ENCODE measurements at regions not wholly inside any gene's neighbourhood (a gene's known extent, or its start where the extent isn't known, plus 50 kb on each side); places are given as distances from the start of the nearest gene placed in this dataset.
"Not testable (repeated sequence)": the region's sequence is repeated elsewhere in the genome, so short reads cannot be mapped to it uniquely, and the experiment has no call there.

DNA sequence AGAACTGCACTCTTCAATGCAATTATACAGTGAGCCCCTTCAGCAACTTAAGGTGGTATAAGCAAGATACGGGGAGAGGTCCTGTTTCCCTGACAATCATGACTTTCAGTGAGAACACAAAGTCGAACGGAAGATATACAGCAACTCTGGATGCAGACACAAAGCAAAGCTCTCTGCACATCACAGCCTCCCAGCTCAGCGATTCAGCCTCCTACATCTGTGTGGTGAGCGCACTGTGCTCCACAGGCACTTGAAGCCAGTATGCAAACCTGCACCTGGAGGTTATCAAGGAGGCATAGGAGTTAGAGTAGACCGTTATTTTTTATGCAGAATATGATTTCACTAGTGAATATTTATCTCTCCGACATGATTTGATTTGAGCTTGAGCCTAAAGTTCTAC lies 152.2 kb upstream of the OR4E1 start:
- Histone ChIP-seq H3K27ac (ENCODE audit: low read depth, low read length) (no peak overlapping the region), H3K9me3 (ENCODE audit: low read length) (no peaks in the 10 kb centered on the region), H3K4me1 (ENCODE audit: insufficient read depth, low read length) (no peaks in the 10 kb centered on the region), H3K9ac (ENCODE audit: low read length) (no peak overlapping the region), H3K27me3 (ENCODE audit: control insufficient read depth in 1 of 2, insufficient read depth in 2 of 2, low read length in 2 of 2) (no peaks in the 10 kb centered on the region), H3K4me3 (ENCODE audit: low read depth in 1 of 2, low read length in 2 of 2) (no peak overlapping the region), H3K36me3 (ENCODE audit: insufficient read depth, low read length) (no peaks in the 10 kb centered on the region)

DNA sequence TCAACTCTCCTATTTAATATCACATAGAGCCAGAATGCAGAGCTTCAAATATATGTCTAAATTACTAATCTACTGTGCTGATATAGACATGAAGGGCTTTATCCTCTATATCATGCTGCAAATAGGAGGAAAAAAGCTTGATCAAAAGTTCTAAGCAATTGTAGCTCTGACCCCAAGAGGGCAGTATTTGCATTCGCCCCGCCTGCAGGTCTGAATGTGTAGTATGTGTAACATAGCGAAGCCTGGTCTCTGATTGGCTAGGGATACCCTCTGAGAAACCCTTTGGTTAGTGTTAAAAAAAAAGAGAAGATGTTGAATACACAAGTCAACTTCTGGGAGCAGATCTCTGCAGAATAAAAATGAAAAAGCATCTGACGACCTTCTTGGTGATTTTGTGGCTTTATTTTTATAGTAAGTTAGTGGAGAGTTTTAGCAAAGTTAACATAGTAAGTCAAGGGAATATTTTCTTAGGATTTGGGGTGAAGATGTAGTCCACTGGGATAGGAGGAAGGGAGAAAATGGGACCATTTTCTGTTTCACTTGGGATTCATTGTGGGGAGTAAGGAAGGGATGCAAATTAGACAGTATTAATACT lies 151.6 kb upstream of the OR4E1 start:
- no peaks in the 10 kb centered on the region for H3K36me3 ChIP-seq (ENCODE audit: insufficient read depth, low read length)
- H3K4me1 ChIP-seq (ENCODE audit: insufficient read depth, low read length) = no peaks in the 10 kb centered on the region
- H3K9ac ChIP-seq (ENCODE audit: low read length) = no peak overlapping the region
- no peaks in the 10 kb centered on the region for H3K9me3 ChIP-seq (ENCODE audit: low read length)
- no peak overlapping the region for H3K27ac ChIP-seq (ENCODE audit: low read depth, low read length)
- no peaks in the 10 kb centered on the region for H3K27me3 ChIP-seq (ENCODE audit: control insufficient read depth in 1 of 2, insufficient read depth in 2 of 2, low read length in 2 of 2)
- H3K4me3 ChIP-seq (ENCODE audit: low read depth in 1 of 2, low read length in 2 of 2) = no peak overlapping the region

GRCh38 chr14:21822109-21822508 lies 148.5 kb upstream of the OR4E1 start:
- H3K27me3 ChIP-seq (ENCODE audit: control insufficient read depth in 1 of 2, insufficient read depth in 2 of 2, low read length in 2 of 2) = no peaks in the 10 kb centered on the region
- no peak overlapping the region for H3K9ac ChIP-seq (ENCODE audit: low read length)
- no peak overlapping the region for H3K4me3 ChIP-seq (ENCODE audit: low read depth in 1 of 2, low read length in 2 of 2)
- no peaks in the 10 kb centered on the region for H3K36me3 ChIP-seq (ENCODE audit: insufficient read depth, low read length)
- H3K9me3 ChIP-seq (ENCODE audit: low read length) = no peaks in the 10 kb centered on the region
- no peaks in the 10 kb centered on the region for H3K4me1 ChIP-seq (ENCODE audit: insufficient read depth, low read length)
- H3K27ac ChIP-seq (ENCODE audit: low read depth, low read length) = no peak overlapping the region

- Histone ChIP-seq H3K27ac (ENCODE audit: low read depth, low read length) (no peak overlapping the region), H3K27me3 (ENCODE audit: control insufficient read depth in 1 of 2, insufficient read depth in 2 of 2, low read length in 2 of 2) (no peaks in the 10 kb centered on the region), H3K9me3 (ENCODE audit: low read length) (no peaks in the 10 kb centered on the region), H3K9ac (ENCODE audit: low read length) (no peak overlapping the region), H3K4me1 (ENCODE audit: insufficient read depth, low read length) (no peaks in the 10 kb centered on the region), H3K36me3 (ENCODE audit: insufficient read depth, low read length) (no peaks in the 10 kb centered on the region), H3K4me3 (ENCODE audit: low read depth in 1 of 2, low read length in 2 of 2) (no peak overlapping the region)
These were observed 147.0 kb upstream of the OR4E1 start for GRCh38 chr14:21820631-21821030.

DNA sequence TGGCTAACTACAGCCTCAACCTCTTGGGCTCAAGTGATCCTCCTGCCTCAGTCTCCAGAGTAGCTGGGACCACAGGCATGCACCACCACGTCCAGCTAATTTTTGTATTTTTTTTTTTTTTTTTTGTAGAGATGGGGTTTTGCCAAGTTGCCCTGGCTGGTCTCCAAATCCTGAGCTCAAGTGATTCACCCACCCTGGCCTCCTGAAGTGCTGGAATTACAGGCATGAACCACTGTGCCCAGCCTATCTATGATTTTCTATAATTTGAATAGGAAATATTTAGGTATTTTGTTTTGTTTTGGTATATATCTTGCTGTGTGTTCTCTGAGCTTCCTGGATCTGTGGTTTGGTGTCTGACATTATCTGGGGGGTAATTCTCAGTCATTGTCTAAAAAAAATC lies 146.3 kb upstream of the OR4E1 start:
- not testable (repeated sequence) for H3K4me3 ChIP-seq (ENCODE audit: low read depth in 1 of 2, low read length in 2 of 2); H3K27me3 ChIP-seq (ENCODE audit: control insufficient read depth in 1 of 2, insufficient read depth in 2 of 2, low read length in 2 of 2); H3K4me1 ChIP-seq (ENCODE audit: insufficient read depth, low read length); H3K36me3 ChIP-seq (ENCODE audit: insufficient read depth, low read length); H3K9me3 ChIP-seq (ENCODE audit: low read length); H3K9ac ChIP-seq (ENCODE audit: low read length); H3K27ac ChIP-seq (ENCODE audit: low read depth, low read length)

DNA sequence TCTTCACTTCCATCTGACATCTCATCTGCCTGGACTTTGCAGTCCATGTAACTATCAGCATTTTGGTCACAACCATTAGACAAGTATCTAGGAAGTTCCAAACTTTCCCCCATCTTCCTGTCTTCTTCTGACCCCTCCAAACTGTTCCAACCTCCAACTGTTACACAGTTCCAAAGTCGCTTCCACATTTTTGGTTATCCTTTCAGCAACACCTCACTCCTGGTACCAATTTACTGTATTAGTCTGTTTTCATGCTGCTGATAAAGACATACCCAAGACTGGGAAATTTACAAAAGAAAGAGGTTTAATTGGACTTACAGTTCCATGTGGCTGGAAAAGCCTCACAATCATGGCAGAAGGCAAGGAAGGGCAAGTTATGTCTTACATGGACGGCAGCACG lies 143.4 kb upstream of the OR4E1 start:
- not testable (repeated sequence) for H3K36me3 ChIP-seq (ENCODE audit: insufficient read depth, low read length); H3K4me1 ChIP-seq (ENCODE audit: insufficient read depth, low read length); H3K9ac ChIP-seq (ENCODE audit: low read length); H3K27me3 ChIP-seq (ENCODE audit: control insufficient read depth in 1 of 2, insufficient read depth in 2 of 2, low read length in 2 of 2); H3K4me3 ChIP-seq (ENCODE audit: low read depth in 1 of 2, low read length in 2 of 2); H3K27ac ChIP-seq (ENCODE audit: low read depth, low read length); H3K9me3 ChIP-seq (ENCODE audit: low read length)

GRCh38 chr14:21807975-21808374 lies 134.4 kb upstream of the OR4E1 start:
- Histone ChIP-seq H3K4me1 (ENCODE audit: insufficient read depth, low read length) (no peaks in the 10 kb centered on the region), H3K9me3 (ENCODE audit: low read length) (no peaks in the 10 kb centered on the region), H3K36me3 (ENCODE audit: insufficient read depth, low read length) (no peaks in the 10 kb centered on the region), H3K27ac (ENCODE audit: low read depth, low read length) (no peak overlapping the region), H3K9ac (ENCODE audit: low read length) (no peak overlapping the region), H3K27me3 (ENCODE audit: control insufficient read depth in 1 of 2, insufficient read depth in 2 of 2, low read length in 2 of 2) (no peaks in the 10 kb centered on the region), H3K4me3 (ENCODE audit: low read depth in 1 of 2, low read length in 2 of 2) (no peak overlapping the region)

DNA sequence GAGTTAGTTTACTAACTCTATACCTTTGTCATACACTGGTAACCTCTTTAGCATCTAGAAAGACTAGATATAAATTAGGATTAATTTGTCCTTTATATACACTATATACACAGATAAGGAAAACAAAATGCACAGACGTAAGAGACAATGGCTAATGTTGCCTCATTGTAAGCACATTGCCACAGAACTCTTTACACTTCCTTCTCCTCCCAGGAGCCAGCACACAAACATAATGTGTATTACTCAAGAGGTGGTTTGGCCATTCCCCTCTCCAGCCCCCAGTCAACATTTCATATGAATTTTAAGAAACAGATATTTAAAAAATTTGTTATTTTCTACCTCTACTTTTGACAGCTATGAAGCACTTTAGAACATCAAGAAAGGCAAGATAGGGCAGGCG lies 131.4 kb upstream of the OR4E1 start:
- no peaks in the 10 kb centered on the region for H3K36me3 ChIP-seq (ENCODE audit: insufficient read depth, low read length)
- no peaks in the 10 kb centered on the region for H3K9me3 ChIP-seq (ENCODE audit: low read length)
- no peaks in the 10 kb centered on the region for H3K27me3 ChIP-seq (ENCODE audit: control insufficient read depth in 1 of 2, insufficient read depth in 2 of 2, low read length in 2 of 2)

DNA sequence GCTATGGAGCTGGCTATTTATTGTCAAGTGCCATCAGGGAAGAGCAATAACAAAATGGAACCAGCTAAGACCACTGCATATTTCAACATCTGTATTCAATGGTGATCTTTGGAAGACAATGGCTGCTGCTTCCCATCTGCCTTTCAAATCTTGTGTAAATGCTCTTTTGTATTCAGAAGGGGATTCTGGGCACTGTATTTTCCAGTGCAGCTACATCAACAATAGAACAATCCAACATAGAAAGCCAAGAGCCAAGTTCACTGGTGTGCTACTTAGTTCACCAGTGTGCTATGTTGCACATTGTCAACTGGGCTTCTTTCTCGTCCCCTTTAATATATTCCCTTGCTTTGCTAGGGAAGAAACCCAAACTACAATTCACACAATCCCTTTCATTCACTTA lies 128.8 kb upstream of the OR4E1 start:
- no peak overlapping the region for H3K4me3 ChIP-seq (ENCODE audit: low read depth in 1 of 2, low read length in 2 of 2)
- H3K9ac ChIP-seq (ENCODE audit: low read length) = no peak overlapping the region
- H3K36me3 ChIP-seq (ENCODE audit: insufficient read depth, low read length) = no peaks in the 10 kb centered on the region
- H3K9me3 ChIP-seq (ENCODE audit: low read length) = no peaks in the 10 kb centered on the region
- H3K27me3 ChIP-seq (ENCODE audit: control insufficient read depth in 1 of 2, insufficient read depth in 2 of 2, low read length in 2 of 2) = no peaks in the 10 kb centered on the region
- no peak overlapping the region for H3K27ac ChIP-seq (ENCODE audit: low read depth, low read length)
- H3K4me1 ChIP-seq (ENCODE audit: insufficient read depth, low read length) = no peaks in the 10 kb centered on the region

More for the DNA sequence above, 131.4 kb upstream of the OR4E1 start:
- Histone ChIP-seq H3K9ac (ENCODE audit: low read length) (no peak overlapping the region), H3K4me1 (ENCODE audit: insufficient read depth, low read length) (no peaks in the 10 kb centered on the region), H3K4me3 (ENCODE audit: low read depth in 1 of 2, low read length in 2 of 2) (no peak overlapping the region), H3K27ac (ENCODE audit: low read depth, low read length) (no peak overlapping the region)

- no peaks in the 10 kb centered on the region for H3K36me3 ChIP-seq (ENCODE audit: insufficient read depth, low read length)
- H3K4me1 ChIP-seq (ENCODE audit: insufficient read depth, low read length) = no peaks in the 10 kb centered on the region
- H3K27me3 ChIP-seq (ENCODE audit: control insufficient read depth in 1 of 2, insufficient read depth in 2 of 2, low read length in 2 of 2) = no peaks in the 10 kb centered on the region
- H3K9me3 ChIP-seq (ENCODE audit: low read length) = no peaks in the 10 kb centered on the region
- H3K4me3 ChIP-seq (ENCODE audit: low read depth in 1 of 2, low read length in 2 of 2) = no peak overlapping the region
- no peak overlapping the region for H3K9ac ChIP-seq (ENCODE audit: low read length)
- H3K27ac ChIP-seq (ENCODE audit: low read depth, low read length) = no peak overlapping the region
These were observed 123.3 kb upstream of the OR4E1 start for GRCh38 chr14:21796916-21797315.

DNA sequence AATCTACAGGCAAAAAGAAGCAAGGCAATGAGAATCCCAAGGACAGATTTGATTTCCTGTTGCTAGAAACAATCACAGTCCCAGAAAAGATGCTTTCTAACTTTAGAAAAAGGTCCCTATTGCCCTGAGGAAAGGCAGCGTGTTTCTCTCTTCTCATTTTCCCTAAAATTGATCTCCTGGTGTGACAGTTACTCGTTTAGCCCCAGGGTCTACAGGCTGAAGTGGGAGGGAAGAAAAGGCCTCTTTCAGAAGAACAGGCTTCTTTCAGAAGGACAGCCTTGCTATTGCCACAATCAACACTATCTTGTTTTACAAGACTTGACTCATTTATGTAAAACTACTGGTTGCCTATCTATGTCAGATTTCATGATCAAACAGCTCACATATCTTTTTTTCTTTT lies 121.8 kb upstream of the OR4E1 start:
- no peak overlapping the region for H3K9ac ChIP-seq (ENCODE audit: low read length)
- H3K27me3 ChIP-seq (ENCODE audit: control insufficient read depth in 1 of 2, insufficient read depth in 2 of 2, low read length in 2 of 2) = no peaks in the 10 kb centered on the region
- H3K9me3 ChIP-seq (ENCODE audit: low read length) = no peaks in the 10 kb centered on the region
- H3K36me3 ChIP-seq (ENCODE audit: insufficient read depth, low read length) = no peaks in the 10 kb centered on the region
- no peak overlapping the region for H3K27ac ChIP-seq (ENCODE audit: low read depth, low read length)
- no peak overlapping the region for H3K4me3 ChIP-seq (ENCODE audit: low read depth in 1 of 2, low read length in 2 of 2)
- no peaks in the 10 kb centered on the region for H3K4me1 ChIP-seq (ENCODE audit: insufficient read depth, low read length)

DNA sequence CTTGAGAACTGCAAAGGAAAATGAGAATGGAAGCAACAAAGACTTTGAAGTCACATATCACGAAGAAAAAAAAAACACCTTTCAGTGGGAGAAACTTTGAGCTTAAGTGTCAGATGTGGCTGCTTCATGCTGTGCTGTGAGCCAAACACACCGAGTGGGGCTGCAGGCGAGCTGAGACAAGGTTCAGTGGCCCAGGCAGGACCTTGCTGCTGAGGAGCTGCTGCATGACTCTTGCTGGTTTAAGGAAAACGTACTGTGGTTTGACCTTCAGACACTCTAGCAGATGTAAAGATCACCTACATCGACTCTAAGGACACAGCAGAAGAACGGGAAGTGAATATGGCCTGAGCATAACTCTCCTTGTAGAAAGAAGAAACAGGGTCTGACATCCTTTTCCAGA lies 118.1 kb upstream of the OR4E1 start:
- H3K9me3 ChIP-seq (ENCODE audit: low read length) = no peaks in the 10 kb centered on the region
- no peaks in the 10 kb centered on the region for H3K36me3 ChIP-seq (ENCODE audit: insufficient read depth, low read length)
- H3K27me3 ChIP-seq (ENCODE audit: control insufficient read depth in 1 of 2, insufficient read depth in 2 of 2, low read length in 2 of 2) = no peaks in the 10 kb centered on the region
- no peak overlapping the region for H3K9ac ChIP-seq (ENCODE audit: low read length)
- H3K27ac ChIP-seq (ENCODE audit: low read depth, low read length) = no peak overlapping the region
- H3K4me1 ChIP-seq (ENCODE audit: insufficient read depth, low read length) = no peaks in the 10 kb centered on the region
- no peak overlapping the region for H3K4me3 ChIP-seq (ENCODE audit: low read depth in 1 of 2, low read length in 2 of 2)
